ENCODE measurements at regions not wholly inside any gene's neighbourhood (a gene's known extent, or its start where the extent isn't known, plus 50 kb on each side); places are given as distances from the start of the nearest gene placed in this dataset.

- Histone ChIP-seq H3K36me3 (no peaks in the 10 kb centered on the region), H3K4me1 (ENCODE audit: control insufficient read depth in 1 of 2, insufficient read depth in 1 of 2, low read depth in 1 of 2, low read length in 1 of 2) (peaks cover 4 to 14% of the 10 kb centered on the region in 2 experiments), H3K4me3 (ENCODE audit: low read depth in 1 of 2, low read length in 1 of 2) (no peak overlapping the region), H3K27me3 (no peaks in the 10 kb centered on the region), H3K9me3 (no peaks in the 10 kb centered on the region), H3K27ac (peak overlapping the region; percentile 70)
- no peak for TF ChIP-seq CTCF (IDR thresholded peaks at IDR 0.05)
These were observed 76.1 kb upstream of the PDSS1 start for GRCh38 chr10:26621243-26621888.

- peak overlapping the region; percentile 70 for H3K27ac ChIP-seq
- peak overlapping the region; percentile 50 to 56 for H3K4me3 ChIP-seq (ENCODE audit: low read depth in 1 of 2, low read length in 1 of 2)
- H3K36me3 ChIP-seq = no peaks in the 10 kb centered on the region
- H3K27me3 ChIP-seq = no peaks in the 10 kb centered on the region
- peaks cover 4 to 14% of the 10 kb centered on the region in 2 experiments for H3K4me1 ChIP-seq (ENCODE audit: control insufficient read depth in 1 of 2, insufficient read depth in 1 of 2, low read depth in 1 of 2, low read length in 1 of 2)
- TF ChIP-seq CTCF (IDR thresholded peaks at IDR 0.05) = no peak
- H3K9me3 ChIP-seq = no peaks in the 10 kb centered on the region
These were observed 75.4 kb upstream of the PDSS1 start for GRCh38 chr10:26621889-26622711.

- Histone ChIP-seq H3K27ac (peak overlapping the region; percentile 70), H3K27me3 (no peaks in the 10 kb centered on the region), H3K4me1 (ENCODE audit: control insufficient read depth in 1 of 2, insufficient read depth in 1 of 2, low read depth in 1 of 2, low read length in 1 of 2) (peaks cover 4 to 14% of the 10 kb centered on the region in 2 experiments), H3K9me3 (no peaks in the 10 kb centered on the region), H3K36me3 (no peaks in the 10 kb centered on the region), H3K4me3 (ENCODE audit: low read depth in 1 of 2, low read length in 1 of 2) (peak overlapping the region; percentile 50 to 56)
- TF ChIP-seq CTCF (IDR thresholded peaks at IDR 0.05) = no peak
These were observed 74.6 kb upstream of the PDSS1 start for GRCh38 chr10:26622891-26623290.

GRCh38 chr10:26624006-26624405, 73.5 kb upstream of the PDSS1 start:
- H3K4me1 ChIP-seq (ENCODE audit: control insufficient read depth in 1 of 2, insufficient read depth in 1 of 2, low read depth in 1 of 2, low read length in 1 of 2) = peaks cover 4 to 14% of the 10 kb centered on the region in 2 experiments
- H3K27me3 ChIP-seq = no peaks in the 10 kb centered on the region
- H3K9me3 ChIP-seq = no peaks in the 10 kb centered on the region
- H3K36me3 ChIP-seq = no peaks in the 10 kb centered on the region
- H3K4me3 ChIP-seq (ENCODE audit: low read depth in 1 of 2, low read length in 1 of 2) = no peak overlapping the region
- H3K27ac ChIP-seq = no peak overlapping the region
- TF ChIP-seq CTCF (IDR thresholded peaks at IDR 0.05) = no peak

GRCh38 chr10:26626066-26626465, 71.4 kb upstream of the PDSS1 start:
- H3K9me3 ChIP-seq = no peaks in the 10 kb centered on the region
- H3K4me1 ChIP-seq (ENCODE audit: control insufficient read depth in 1 of 2, insufficient read depth in 1 of 2, low read depth in 1 of 2, low read length in 1 of 2) = peaks cover 4 to 14% of the 10 kb centered on the region in 2 experiments
- H3K27ac ChIP-seq = no peak overlapping the region
- no peaks in the 10 kb centered on the region for H3K27me3 ChIP-seq
- no peaks in the 10 kb centered on the region for H3K36me3 ChIP-seq
- no peak for TF ChIP-seq CTCF (IDR thresholded peaks at IDR 0.05)
- H3K4me3 ChIP-seq (ENCODE audit: low read depth in 1 of 2, low read length in 1 of 2) = no peak overlapping the region

Measured in neutrophil (primary cell).